Fibroblast of lung (primary cell): ENCODE measurements at regions not wholly inside any gene's neighbourhood (a gene's known extent, or its start where the extent isn't known, plus 50 kb on each side); places are given as distances from the start of the nearest gene placed in this dataset.

ENCODE experiments used
- EZH2 ChIP-seq: IDR thresholded peaks from 2 replicates; pipeline ENCODE4 v1.5.1; 2012; ENCODE audit warnings: low read length, control low read depth, mild to moderate bottlenecking; ENCODE audit errors: missing control alignments
- TF ChIP-seq, protein P1 (sequence below), 2 donors: IDR thresholded peaks in 1 of 2; conservative IDR thresholded peaks in 1 of 2; 1 replicate in 1 of 2; 2 replicates in 1 of 2; pipeline ENCODE4 v1.5.1; 2011 to 2012; ENCODE audit warnings: low read length in 2 of 2, control low read depth in 1 of 2, inconsistent platforms in 1 of 2, low read depth in 1 of 2, mild to moderate bottlenecking in 1 of 2

DNA sequence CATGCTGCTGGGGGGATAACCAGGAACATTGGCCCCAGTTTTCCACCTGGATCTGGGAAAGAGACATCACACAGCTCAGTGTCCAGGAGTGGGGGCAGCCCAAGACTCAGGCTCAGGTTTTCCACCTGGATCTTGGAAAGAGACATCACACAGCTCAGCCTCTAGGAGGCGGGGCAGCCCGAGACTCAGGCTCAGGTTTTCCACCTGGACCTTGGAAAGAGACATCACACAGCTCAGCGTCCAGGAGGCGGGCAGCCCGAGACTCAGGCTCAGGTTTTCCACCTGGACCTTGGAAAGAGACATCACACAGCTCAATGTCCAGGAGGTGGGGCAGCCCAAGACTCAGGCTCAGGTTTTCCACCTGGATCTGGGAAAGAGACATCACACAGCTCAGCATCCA is 361.6 kb downstream of the THBS2 start:
- TF ChIP-seq, protein P1, sequence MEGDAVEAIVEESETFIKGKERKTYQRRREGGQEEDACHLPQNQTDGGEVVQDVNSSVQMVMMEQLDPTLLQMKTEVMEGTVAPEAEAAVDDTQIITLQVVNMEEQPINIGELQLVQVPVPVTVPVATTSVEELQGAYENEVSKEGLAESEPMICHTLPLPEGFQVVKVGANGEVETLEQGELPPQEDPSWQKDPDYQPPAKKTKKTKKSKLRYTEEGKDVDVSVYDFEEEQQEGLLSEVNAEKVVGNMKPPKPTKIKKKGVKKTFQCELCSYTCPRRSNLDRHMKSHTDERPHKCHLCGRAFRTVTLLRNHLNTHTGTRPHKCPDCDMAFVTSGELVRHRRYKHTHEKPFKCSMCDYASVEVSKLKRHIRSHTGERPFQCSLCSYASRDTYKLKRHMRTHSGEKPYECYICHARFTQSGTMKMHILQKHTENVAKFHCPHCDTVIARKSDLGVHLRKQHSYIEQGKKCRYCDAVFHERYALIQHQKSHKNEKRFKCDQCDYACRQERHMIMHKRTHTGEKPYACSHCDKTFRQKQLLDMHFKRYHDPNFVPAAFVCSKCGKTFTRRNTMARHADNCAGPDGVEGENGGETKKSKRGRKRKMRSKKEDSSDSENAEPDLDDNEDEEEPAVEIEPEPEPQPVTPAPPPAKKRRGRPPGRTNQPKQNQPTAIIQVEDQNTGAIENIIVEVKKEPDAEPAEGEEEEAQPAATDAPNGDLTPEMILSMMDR (conservative IDR thresholded peaks at IDR 0.05 in 1 of 2, IDR thresholded peaks at IDR 0.05 in 1 of 2; ENCODE audit: low read depth in 1 of 2, low read length in 2 of 2) = no peak
- TF ChIP-seq EZH2 = no peak
